ENCODE measurements at regions not wholly inside any gene's neighbourhood (a gene's known extent, or its start where the extent isn't known, plus 50 kb on each side); places are given as distances from the start of the nearest gene placed in this dataset.
"Not testable (repeated sequence)": the region's sequence is repeated elsewhere in the genome, so short reads cannot be mapped to it uniquely, and the experiment has no call there.

DNA sequence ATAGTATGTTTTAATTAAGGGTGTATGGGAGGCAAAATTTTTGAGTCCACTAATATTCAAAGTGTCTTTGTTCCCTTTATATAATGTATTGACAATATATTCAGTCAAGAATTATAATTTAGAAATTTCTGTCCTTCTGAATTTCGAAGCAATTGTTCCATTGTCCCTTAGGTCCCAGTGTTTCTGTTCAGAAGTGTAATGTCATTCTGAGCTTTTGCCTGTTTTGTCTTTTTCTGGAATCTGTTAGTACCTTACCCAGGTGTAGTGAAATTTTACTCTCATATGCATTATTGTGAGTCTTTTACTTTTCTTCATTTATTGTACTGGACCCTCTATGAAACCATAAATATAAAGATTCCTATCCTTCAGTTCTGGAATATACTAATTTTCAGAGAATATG is 505.7 kb upstream of the KIF2B start:
- no peak for DNase-seq

DNA sequence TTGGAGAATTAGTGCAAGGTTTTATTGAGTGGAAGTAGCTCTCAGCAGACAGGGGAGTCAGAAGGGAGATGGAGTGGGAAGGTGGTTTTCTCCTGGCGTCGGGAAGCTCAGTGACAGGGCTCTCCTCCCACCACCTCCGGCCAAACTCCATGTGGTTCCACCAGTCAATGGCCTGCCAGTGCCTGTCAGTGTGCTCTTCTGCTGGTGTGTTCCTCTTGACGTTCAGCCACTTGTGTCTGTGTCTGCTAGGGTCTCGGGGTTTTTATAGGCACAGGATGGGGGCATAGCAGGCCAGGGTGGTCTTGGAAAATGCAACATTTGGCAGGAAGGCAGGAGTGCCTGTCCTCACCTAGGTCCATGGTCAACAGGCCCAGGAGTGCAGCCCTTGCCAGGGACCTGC is 506.7 kb upstream of the KIF2B start:
- DNase-seq: no peak

DNA sequence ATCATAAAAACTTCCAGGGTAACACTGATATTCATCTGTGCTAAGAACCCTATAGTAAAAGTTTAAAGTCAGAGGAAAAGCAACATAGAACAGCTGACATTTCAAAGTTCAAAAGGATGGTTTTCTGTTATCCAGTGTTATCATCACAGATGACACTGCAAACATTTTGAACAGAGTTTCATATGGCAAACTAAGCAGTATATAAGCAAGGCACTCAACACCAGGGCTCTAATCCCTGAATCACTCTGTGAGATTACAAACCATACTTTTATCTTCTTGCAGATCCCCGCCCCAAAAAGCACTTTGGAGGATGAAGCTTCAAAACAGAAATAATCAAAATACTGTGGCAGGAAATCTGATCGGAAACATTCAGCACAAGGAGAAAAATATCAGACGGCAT is 508.2 kb upstream of the KIF2B start:
- DNase-seq: no peak

DNA sequence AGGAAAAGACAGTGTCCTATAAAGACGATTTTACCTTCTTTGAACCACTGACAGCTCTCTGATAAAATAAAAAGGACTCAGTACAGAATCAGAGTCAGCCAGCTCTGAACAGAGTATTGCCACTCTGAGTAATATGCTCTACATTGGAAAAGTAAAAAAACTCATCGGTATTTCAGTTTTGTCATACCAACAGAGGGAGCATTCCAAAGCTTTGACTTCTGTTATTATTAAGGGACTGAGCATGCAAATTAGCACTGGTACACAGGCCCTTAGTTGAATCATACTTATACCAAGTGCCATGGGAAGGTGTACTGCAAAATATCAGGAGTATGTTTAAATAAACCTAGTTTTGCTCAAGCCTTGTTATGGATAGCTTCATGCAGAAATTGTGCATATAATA is 509.0 kb upstream of the KIF2B start:
- no peak for DNase-seq

DNA sequence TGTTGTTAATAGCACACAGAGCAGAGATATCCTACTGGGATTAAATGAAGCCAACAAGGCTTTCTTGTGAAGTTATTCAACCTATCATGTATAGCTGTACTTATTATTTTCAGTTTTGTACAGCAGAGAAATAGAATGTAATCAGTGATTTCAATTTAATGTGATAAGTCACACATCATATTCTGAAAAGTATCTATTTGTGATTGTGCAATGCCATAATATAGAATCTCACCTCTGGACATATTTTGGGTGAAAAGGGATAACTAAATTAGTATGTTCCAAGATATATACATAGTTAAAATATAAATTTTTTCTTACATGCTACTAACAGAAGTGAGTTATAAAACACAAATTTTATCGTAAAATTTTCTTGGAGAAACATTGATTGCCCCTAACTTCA is 544.3 kb upstream of the KIF2B start:
- no peak for DNase-seq

DNA sequence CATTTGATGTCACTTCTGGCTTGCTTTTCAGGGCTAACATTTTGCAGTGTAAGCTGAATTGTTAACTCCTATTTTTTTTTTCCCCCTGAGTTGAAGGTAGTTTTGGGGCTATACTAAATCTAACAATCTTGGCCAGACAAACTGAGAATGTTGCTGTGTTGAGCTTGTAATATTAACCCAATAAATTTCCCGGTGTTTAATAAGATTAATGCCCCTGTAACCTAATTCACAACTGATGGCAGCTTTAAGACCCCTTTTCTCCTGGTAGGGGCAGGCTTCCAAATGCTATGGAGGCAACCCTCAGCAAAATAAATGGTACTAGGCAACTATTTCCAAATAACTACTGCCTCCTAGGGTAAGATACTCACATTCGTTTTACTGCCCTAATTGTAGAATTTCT is 549.6 kb upstream of the KIF2B start:
- no peak for DNase-seq

DNA sequence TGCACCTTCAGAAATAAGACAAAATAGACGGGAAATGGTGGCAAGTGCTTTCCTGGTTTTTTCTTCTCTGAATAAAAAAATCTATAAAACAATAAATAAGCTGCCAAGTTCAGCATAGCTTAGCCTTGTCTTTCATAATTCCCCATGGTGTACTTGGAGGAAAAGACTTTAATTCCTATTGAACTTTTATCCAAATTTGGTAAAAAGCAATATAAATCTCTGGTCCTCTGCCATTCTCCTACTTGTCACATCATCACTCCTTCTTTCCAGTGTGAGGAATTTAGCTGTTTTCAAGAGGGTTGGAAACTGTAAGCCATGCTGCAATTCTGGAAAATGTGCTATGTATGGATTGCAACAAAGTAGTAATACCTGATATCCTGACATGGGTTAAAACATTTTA is 551.8 kb upstream of the KIF2B start:
- no peak for DNase-seq

DNA sequence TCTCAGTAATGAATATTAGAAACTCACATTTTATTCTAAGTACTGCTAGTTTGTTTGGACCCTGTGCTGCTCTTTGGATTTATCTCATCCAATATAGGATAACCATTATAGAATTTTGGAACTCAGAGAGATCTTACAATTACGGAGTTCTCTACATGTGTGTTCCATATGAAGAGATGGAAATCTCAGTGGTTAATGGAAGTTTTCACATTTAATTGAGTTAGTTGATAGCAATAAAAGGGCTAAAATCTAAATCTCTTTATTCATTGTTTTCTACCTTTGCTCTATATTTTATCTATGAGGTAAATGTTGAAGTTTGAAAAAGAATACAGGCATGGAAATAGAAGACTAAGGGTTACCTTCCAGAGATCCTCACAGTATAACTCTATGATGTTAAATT is 558.0 kb upstream of the KIF2B start:
- DNase-seq: no peak

DNA sequence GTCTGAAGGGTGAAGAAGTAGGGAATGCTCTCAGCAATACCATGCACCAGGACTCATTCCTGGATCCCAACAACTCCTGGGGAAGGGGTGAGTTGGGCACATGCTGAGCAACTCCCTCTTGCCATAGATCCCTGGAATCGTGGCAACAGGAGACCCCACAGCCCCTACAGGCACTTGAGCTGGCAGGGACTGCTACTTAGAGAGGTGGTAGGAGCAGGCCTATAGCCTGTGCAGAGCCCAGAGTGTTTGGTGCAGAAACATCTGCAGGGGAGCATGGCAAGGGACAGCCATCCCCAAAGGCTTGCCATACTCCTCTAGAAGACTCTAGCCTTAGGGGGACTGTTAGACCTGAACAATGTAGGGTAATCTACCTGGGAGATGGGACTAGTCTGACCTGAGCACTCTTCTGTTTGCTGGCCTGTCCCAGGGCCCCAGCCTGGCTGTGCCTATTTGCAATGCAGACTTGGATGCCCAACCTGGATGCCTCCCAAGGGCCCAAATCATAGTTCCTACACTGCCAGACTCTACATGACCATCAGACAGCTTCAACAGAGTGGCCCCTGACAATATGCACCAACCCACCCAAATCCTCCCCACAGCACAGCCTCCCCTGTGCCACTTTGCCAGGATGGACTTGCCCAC is 568.6 kb upstream of the KIF2B start:
- DNase-seq: no peak

DNA sequence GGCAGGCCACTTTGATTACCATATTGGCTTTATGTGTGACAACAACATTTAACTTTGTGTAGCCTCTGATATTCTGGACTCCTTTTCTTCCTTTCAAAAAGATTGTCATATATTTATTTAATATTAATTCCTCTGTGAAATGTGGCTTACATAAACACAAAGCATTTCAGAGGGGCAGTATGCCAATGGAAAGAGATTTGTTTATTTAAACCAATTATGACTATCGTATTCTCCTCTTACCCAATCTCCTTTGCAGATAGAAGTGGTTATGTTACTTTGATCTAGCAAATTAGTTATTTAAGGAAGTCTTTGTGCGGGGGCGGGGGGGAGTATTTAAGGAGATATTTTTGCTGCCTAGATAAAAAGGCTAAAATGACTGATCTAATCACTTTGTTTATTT is 573.7 kb upstream of the KIF2B start:
- DNase-seq: no peak

DNA sequence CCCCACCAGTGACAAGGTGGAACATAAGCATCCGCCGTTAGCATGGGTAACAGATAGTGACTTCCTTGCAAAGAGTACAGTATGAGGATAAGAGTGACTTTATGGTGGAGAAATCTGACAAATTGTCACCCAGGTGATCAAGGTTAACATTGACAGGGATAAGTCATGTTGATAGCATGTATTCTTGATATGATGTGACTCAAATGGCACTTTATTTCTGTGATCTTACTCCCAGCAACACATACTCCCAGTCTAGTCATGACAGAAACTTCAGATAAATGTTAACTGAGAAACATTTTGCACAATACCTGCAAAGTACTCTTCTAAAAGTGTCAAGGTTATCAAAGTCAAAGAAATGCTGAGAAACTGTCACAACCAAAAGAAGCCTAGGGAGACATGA is 588.6 kb upstream of the KIF2B start:
- no peak for DNase-seq

DNA sequence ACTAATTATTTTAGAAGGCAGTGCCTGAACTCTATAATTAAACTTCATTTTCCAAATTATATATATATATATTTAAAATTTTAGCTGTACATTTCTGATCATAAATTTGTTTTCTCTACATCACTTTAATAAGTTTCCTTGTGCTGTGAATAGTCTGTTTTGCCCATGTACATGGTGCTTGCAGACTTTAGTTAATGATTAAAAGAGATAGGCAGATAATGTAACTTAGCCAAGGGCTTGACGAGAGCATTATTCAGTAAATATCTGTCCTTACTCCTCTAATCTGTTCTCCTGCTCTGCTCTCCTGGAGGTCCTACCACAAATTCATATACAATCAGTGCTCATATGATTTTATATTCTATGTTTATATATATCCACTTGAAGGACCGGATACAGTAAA is 595.2 kb upstream of the KIF2B start:
- DNase-seq: no peak

DNA sequence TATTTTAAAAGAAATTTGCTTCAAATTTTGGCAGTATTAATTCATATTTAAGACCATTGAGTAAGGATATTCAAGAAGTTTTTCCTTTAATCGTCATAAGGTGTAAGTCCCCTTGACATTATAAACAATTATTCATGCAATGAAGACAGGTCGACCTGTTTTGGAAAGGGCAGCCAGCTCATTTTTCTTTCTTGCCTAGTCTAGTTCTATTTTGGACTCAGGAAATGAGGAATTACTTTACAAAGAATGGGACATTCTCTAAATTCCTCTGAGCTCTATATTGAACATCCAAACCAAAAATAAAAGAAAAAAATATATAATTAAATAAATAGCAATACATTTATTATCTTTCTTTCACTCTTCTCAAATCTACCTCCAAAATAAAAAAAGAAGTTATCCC is 595.6 kb upstream of the KIF2B start:
- DNase-seq: no peak

DNA sequence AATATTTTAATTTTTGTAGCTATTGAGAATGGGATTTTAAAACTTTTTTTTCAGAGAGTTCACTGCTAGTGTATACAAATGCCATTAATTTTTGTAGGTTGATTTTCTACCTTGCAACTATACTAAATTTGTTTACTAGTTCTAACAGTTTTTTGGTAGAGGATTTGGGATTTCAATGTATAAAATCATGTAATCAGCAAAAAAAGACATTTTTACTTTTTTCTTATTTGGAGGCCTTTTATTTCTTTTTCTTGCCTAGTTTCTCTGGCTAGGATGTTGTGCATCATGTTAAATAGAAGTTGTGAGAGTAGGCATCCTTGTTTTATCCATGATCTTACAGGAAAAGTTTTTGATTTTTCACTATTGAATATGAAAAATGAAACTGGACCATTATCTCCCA is 602.9 kb upstream of the KIF2B start:
- no peak for DNase-seq

DNA sequence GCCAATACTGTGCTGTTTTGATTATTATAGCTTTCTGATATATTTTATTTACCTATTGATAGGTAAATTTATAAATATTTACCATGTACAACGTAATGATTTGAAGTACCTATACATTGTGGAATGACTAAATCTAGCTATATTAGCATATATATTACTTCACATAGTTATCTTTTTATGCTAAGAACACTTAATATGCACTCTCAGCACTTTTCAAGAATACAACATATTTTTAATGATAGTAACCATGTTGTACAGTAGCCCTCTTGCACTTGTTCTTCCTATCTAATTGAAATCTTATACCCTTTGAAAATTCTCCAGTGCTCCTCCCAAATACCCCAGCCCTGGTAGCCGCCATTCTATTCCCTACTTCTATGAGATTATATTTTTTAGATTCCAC is 604.0 kb upstream of the KIF2B start:
- no peak for DNase-seq

DNA sequence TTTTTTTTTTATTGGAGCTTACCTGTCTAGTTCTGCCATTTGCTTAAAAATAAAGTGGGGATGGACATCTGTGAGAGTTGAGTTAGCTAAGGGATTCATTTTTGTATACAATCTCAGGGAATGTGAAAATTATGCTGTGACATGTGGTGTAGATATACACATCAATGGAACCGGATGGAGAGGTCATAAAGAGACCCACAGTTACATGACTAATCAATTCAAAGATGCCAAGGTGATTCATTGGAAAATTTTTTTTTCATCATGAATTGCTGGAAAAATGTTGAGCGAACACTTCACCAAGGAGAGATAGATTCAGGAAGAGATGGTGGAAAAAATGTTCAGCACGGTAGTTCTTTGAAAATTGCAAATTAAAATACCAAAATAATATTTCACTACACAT is 605.4 kb upstream of the KIF2B start:
- DNase-seq: no peak

DNA sequence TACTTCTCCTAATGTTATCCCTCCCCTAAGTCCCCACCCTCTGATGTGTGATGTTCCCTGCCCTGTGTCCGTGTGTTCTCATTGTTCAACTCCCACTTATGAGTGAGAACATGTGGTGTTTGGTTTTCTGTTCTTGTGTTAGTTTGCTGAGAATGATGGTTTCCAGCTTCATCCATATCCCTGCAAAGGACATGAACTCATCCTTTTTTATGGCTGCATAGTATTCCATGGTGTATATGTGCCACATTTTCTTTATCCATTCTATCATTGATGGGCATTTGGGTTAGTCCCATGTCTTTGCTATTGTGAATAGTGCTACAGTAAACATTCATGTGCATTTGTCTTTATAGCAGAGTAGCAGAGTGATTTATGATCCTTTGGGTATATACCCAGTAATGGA is 613.8 kb upstream of the KIF2B start:
- not testable (repeated sequence) for DNase-seq

DNA sequence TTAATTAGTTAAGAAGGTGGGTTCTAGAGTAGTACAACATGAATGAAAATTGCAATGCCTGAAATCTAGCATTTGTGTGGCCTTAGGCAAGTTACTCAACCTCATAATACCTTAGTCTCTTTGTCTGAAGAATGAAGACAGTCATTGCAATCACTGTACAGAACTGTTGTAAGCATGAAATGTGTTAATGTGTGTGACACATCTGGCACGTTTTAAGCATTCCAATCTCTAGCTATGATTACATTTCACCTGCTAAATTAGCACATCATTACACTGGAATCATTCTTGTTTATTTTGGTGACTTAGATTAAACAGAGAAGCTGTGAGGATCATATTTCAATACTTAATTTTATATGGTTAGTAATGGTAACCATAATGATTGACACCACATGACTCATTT is 629.7 kb upstream of the KIF2B start:
- DNase-seq: no peak

DNA sequence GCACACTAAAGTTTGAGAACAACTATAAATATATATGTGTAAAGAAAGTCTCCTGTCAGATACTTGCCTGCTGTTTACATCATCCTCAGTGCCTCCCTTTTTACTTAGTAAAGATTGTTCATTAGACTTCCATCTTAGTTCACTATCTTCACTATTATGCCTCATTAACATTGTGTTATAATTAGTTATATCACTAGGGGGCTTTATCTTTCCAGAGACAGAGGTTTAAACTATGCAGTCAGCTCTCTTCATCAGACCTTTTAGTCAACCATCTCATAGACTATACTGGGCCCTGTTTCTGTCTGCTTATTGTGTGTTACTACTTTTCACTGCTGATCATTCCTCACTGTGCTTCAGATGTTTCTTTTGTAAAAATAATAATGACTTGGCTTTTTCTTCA is 630.8 kb upstream of the KIF2B start:
- peak; percentile 31 for DNase-seq

DNA sequence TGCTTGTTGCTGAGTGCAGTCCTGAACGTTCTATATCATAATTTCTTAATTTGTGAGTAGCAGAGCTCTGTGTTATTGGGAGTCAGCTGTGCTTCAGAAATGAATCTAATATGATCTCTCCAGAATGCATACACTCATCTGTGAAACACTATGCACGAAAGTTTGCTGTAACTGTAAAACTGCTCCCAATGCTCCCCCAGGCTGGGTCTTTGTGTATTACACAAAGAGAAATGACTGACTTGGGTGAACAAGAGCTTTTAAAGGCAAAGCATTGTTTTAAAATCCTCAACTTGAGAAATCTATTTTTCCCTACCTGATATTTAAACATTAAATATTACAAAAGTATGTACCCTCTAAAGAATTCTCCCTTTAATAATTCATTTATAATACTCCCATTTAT is 636.7 kb upstream of the KIF2B start:
- no peak for DNase-seq

DNA sequence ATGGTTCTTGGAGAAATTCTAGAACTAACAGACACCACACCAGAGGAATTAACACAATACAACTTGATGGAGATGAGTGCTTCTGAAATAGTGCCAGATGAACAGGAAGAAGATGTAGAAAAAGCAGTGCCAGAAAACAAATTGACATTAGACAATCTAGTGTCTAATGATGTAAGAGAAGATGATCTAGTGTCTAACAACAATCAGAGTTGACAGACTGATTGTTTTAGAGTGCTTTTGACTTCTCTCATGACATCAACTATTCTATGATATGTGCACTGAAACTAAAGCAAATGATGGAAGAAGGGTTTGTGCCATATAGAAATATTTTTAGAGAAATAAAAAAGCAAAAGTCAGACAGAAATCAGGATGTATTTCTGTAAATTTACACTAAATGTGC is 646.1 kb upstream of the KIF2B start:
- no peak for DNase-seq

DNA sequence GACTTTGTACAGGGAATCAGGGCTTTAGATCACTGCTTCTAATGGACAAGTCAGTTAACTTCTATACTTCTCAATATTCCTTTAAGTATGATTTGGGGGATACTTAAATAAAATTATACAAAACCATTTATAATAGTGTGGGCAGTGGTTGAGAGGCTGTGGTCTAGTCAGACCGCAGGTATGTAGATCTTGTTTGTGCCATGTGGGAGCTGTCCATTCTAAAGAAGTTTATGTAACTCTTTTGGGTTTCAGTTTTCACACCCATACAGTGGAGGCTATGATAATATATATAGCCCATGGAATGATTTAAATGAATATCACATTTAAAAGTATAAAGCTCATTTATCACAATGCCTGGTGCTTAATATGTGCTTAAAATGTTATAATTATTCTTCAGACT is 654.3 kb upstream of the KIF2B start:
- DNase-seq: no peak

DNA sequence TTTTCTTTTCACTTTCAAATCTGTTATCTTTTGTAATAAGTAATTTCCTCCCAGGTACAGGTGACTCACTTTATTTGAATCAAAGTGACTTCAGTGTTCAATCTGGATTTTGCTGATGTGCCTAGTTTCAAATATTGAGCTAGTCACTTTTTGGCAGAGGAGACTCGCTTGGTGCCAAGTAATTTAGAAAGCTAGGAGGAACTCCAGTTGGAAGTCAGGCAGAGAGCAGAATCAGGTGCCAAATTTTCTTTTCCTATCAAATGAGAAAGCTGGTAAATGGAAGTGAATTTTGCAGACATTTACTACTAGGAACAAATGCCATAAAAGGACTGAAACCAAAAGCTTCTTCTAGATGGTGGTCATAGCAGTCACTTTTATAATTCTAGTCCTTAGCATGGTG is 656.0 kb upstream of the KIF2B start:
- DNase-seq: no peak

DNA sequence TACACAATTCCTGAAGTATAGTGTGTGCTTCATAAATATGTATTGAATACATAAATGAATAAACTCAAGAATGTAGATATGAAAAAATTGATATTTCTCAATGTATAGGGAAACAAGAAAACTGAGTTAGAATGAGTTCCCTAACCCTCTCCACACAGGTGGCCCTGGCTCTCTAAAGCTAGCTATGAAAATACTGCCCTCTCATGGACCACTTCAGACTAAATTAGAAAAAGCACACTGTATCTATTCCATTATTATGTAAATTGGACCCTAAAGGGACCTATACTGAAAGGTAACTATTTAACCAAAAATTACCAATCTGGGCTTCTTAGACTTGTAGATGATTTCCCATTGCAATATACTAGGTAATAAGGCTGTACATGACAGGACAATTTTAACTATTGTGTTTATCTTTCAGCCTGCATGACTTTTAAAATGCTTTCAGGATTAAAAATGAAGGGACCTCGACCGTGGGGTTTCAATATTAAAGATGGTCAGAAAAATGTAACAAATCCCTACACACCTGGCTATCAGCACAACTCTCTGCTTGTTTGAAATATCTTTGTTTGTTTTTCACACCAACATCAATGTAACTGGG is 672.5 kb upstream of the KIF2B start:
- DNase-seq: peak; percentile 8

DNA sequence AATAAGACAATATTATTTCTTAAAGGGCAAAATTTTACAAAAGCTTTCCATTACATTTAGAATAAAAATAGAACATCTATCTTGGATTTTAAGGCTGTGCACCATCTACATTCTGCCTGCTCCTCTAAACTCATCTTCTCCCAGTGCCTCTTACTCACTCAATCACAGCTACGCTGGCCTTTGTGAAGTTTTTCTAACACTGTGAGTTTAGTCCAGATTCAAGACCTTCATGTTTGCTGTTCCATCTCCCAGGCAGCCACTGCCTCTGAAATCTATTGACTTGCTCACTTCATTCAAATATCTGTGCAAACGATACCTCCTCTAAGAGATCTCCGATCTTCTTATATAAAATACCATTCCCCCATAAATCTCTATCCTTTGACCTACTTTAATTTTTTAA is 673.4 kb upstream of the KIF2B start:
- no peak for DNase-seq

DNA sequence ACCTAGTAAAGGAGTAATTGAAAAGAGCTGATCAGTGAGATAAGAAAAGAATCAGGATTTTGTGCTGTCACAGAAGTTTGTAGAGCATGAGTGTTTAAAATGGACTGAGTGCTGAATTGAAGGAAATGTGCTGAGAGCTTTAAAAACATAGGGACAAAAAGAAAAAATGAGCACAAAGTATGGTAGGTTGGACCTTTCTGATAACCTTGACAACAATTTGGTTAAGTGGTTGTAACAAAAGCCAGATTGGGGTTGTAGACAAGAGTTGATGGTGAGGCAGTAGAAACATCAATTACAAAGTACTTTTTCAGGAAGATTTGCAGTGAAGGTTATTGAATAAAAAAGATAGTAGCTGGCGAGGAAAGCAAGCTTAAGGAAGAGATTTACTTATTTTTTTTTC is 674.7 kb upstream of the KIF2B start:
- DNase-seq: no peak

Data from hematopoietic multipotent progenitor cell treated with erythropoietin and hydrocortisone succinate and interleukin-3 and kit ligand, for 4 days (in vitro differentiated cells).